T-helper 1 cell (primary cell): ENCODE measurements at regions not wholly inside any gene's neighbourhood (a gene's known extent, or its start where the extent isn't known, plus 50 kb on each side); places are given as distances from the start of the nearest gene placed in this dataset.

Experiments
- DNase-seq, 5 donors: peaks; one replicate each; pipeline ENCODE4 v3.0.0-alpha.2; 2012 to 2020

DNA sequence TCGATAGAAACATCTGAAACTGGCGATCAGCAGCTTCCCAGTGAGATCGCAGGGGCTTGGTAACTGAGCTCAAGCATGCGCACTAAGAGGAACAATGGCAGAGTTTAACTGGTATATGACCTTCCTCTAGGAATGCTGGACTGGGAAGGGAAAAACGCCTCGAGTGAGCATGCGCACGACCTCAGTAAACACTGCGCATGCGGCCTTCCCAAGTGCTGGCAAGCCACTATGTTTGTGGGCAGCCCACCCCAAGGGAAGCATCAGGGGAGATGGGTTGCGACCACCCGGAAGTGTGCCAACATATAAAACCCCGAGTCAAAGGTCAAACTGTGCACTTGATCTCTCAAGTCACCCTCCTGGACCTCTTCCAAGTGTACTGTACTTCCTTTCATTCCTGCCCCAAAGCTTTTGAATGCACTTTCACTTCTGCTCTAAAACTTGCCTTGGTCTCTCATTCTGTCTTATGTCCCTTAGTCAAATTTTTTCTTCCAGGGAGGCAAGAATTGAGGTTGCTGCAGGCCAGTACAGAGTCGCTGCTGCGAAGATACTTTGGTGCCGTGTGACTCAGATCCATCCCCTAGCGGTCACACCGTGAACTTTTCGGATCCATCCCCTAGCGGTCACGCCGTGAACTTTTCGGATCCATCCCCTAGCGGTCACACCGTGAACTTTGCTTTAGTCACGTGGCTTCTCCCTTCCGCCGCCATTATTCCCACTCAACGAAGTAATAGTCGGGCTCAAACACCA lies 243.3 kb downstream of the FAM43A start:
- no peak for DNase-seq

DNA sequence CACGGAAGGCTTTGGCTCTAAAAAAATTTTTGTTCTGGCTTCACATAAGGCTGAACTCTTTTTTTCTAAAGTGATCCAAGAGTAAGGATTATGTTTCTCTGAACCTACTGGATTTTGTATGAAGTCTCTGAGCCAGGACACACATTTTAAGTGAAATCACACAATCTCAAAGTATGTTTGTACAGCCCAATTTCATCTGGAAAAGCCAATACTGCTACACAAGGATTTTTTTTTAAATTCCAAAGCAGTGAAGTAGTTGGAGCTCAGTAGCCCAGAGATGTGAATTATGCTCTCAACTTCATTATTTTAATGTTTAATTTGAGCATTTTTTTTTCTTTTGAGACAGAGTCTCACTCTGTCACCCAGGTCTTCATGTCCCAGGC lies 243.9 kb downstream of the FAM43A start:
- no peak for DNase-seq

DNA sequence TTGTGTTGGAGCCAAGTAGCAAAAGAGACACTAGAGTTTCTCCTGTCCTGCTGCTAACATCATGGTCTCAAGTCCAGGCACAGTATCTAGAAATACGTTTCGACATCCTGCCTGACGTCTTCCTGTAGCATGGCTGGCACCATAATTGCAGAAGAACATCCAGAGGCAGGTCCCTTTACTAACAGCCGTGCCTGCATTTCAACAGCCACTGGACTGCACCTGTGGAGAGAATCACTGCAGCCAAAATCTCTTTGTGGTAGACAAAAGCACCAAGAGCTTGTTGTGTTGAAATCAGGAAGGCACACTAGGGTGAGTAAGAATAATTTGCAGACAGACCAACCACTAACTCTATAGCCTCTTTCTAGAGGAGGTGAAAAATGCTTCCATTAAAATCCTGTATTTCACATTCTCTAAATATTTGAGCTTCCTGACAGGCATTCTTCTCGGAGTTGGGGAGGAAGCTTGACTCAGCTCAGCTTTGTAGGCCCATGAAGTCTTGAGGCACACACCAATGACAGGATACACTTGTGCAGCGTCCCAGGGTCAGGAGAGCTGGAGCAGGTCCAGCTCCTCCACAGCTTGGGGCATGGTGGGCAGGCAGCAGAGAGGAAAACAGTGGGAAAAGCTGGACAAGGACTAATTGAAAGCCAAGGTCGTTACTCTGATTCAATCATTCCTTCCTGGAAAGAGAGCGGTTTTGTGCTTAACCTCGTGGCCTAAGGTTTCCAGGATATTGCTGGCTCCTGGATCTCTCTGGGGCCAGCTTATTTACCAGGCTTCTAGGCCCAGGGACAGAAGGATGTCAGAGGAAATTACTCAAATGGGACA lies 244.9 kb downstream of the FAM43A start:
- DNase-seq, result no peak

DNA sequence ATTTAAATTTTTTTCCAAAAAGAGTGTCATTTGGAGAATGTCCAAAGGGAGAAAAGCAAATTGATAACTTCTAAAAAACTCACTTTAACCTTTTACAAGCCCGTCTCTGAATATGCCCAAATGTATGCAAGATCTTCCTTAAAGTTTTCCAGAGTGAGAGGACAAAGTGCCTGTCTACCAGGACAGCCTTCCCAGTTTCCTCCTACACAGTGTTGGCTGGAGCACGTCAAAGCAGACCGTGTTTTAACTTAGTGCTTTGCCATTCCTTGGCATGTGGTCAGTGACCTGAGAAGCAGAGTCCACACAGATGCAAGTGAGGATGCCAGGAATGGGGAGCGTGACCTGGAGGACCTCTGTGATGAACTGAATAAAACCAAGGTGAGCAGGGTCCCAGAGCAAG lies 245.7 kb downstream of the FAM43A start:
- no peak for DNase-seq

DNA sequence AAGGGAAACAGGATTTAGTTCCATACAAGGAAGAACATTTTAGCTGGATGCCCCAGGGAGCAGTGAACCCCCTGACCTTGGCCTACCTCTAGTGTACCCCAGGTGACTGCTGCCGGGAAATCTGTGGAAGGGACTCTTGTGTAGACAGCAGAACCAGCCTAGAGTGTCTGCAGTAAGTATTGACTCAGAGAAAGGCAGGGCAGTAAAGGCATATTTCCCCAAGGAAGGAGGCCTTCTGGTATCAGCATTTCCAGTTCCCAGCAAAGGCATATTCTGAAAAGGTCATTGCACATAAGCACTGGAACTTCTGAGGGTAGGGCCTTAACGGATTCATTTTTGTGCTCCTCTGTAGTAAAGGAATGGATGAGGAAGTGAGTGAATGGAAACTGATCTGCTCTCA lies 246.2 kb downstream of the FAM43A start:
- DNase-seq, result no peak

DNA sequence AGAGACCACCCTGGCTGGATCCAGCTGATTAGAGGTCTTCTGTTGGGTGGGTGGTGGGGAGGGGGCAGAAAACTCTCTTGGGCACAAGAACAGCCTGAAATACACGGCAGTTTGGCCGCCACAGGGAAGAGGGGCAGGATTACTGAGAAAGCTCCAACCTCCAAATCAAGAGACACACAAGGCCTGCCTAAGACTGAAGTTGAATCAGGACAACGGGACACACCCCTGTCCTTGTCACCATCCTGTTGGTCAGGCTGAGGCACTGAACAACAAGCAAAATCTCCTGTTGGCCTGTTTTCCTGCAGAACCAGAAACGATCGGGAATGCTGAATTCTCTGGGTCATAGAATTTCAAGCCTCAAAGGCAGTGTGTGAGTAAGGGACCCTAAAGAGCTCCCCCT lies 247.8 kb downstream of the FAM43A start:
- no peak for DNase-seq

DNA sequence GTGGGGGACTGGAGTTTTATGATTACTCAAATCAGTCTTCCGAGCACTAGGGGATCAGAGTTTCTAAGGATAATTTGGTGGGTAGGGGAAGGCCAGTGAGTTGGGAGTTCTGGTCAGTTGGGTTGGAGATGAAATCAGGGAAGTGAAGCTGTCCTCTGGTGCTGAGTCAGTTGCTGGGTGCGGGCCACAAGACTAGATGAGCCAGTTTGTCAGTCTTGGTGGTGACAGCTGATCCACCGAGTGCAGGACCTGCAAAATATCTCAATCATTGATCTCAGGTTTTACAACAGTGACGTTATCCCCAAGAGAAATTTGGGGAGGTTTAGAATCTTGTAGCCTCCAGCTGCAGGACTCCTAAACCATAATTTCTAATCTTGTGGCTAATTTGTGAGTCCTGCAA lies 249.4 kb downstream of the FAM43A start:
- no peak for DNase-seq

DNA sequence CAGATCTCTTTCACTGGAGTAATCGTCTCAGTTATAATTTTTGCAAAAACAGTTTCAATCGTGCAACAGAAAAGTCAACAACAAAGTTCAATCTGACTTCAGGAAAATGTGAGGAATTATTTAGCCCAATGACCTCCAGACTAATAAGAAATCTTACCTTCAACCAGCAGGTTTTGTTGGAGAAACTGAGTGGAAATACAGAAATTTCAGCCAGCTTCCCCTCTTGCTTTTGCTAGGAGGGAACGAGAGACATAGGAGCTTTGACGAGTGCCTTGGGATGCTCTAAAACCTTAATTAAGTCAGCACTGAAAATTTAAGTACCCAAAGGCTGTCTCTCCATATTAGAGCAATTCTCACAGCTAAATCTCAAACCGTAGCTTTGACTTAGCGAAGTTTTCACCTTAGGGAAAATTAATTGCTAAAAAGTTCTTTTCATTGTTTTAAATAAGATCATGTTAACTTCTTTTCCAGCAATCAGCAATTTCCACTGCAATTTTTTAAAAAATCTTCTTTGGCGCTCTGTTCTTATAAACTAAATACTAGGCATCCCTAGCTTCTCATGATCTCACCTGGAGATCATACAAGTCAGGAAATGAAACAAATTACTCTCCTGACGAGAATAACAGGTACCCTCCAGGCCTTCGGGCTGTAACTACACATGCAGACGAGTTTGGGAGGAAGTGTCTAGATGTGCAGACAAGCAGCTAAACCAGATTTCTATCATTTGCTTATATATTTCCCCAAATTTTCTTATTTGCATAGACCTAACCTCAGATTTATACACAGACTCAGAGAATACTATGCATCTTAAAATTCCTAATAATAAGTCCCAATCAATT lies 250.2 kb downstream of the FAM43A start:
- DNase-seq, result no peak

DNA sequence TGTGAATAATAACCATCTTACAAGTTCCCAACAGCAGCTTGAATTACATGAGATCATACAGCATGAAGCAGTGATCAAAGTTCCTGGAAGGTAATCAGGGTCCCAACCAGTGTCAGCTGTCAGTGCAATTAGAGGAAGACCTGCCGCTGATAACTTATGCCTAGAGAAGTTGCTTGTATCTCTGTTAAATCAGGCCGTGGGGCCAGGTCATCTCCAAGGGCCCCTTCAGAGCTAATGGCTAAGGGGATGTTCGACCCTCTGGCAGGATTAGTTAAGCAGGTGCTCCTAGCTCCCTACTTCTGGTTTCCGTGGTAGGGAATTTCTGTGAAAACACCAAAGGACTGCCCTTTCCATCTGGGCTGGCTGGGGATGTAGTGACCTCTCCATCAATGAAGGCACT lies 251.0 kb downstream of the FAM43A start:
- DNase-seq, result no peak

DNA sequence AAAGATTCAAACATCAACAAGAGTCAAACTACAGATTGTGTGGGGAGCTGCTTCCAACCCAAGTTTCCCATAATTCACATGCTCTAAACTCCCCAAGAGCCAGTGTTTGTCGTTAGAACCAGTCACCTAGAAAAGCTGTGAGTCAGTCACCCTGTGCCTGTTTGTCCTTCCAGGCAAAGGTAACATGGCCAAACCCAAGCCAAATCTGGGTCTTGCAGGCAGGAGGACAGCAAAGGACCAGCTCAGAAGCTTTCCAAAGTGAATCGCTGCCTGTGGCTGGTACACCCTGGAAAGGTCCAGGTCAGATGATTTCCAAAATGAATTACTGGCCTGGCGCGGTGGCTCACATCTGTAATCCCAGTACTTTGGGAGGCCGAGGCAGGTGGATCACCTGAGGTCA lies 251.5 kb downstream of the FAM43A start:
- no peak for DNase-seq

DNA sequence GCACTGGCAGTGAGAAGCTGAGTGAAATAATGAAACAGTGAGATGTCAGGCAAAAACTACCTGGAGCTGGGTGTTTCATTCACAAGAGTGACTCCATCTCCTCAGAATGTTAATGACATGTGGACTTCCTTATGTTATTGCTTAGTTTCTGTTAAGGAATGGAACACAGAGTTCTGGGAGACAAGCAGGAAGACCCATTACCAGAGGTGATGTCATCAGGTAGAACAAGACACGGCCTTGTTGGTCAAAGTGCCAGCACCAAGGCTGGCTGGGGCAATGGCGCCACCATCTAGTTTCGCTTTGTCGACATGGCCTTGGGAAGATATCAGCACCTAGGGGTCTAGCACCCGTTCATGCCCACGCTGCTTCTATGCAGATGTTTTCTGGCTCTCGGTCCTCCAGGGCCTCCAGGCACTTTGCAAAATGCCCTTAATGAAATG lies 252.2 kb downstream of the FAM43A start:
- DNase-seq, result no peak

DNA sequence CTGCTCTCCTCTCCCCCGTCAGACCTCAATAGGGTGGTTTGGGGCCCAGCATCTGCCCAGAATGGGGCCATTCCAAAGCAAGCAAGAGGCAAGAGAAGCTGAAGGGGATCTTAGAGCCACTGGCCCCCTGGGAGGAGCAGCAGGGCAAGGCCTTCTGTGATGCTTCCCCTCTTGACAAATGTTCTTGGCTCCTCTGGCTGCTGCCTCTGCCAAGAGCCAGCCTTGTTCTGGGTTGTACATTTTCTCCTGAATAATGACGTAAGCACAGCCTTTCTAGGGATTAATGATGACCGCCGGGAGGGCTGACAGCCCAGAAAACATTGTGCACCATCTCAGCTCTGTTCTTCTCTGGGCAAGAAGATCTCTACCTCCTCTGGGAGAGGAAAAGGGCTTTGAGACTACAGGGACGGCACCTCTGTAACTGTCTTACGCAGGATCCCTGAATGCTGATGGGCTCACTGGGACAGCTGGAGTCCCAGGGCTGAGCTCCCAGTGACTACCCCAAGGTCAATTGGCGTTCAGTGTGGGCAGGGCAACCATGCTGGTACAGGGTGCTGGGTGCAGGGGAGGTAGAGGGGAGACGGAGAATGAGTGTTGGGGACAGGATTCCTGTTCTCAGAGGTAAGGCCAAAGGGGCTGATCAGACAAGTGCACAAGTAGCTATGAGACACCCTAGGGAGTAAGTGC lies 253.3 kb downstream of the FAM43A start:
- DNase-seq, result no peak

DNA sequence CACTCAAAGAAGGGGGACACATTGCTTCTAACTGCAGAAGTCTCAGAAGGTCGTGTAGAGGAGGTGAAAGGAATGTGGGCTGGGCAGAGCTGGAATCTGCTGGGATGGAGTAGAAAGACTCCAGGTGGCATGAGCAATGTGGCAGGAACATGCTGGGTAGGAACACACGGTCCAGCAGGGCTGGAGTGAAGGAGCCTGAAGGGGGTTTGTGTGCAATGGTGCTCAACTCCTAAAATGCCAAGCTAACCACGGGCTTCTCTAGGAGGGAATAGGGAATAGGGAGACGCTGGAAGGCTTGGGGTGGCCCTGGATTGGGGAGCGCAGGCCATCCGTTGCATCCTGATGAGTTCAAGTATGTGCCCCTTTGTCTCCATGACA lies 253.8 kb downstream of the FAM43A start:
- no peak for DNase-seq

DNA sequence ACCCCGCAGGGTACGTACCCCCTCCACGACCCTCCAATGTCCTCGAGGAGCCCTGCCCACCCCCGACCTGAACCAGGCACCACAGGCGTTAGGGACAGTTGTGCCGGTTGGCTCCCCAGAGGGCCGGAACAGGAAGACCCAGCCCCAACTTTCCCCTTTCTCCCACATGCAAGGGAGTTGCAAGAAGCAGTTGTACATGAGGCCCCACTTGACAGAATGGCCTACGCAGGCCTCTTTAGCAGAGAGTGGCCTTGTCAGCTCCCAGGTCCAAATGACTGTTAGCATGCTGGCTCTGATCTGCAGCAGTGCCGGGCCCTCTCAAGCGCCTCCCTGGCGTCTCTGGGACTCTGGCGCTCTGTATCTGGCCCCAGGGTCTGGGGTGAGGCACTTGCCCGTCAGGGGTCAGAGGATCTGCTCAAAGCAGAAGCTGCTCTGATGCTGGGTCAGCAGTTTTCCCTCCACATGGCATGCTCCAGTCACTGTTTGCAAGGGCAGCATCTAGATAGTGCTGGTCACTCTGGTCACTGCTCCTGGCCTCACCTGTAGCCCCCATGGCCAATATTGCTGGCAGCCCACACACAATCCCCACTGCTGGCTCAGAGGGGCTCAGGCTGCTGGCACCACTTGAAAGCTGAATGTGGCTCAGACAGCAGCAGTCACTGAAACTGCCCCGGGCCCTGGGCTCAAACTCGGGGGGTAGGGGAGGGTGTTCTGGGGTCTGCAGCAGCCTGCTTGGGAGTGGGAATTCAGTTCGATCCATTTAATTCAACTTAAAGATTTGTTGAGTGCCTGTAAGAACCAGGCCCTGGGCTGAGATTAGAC lies 254.5 kb downstream of the FAM43A start:
- no peak for DNase-seq

DNA sequence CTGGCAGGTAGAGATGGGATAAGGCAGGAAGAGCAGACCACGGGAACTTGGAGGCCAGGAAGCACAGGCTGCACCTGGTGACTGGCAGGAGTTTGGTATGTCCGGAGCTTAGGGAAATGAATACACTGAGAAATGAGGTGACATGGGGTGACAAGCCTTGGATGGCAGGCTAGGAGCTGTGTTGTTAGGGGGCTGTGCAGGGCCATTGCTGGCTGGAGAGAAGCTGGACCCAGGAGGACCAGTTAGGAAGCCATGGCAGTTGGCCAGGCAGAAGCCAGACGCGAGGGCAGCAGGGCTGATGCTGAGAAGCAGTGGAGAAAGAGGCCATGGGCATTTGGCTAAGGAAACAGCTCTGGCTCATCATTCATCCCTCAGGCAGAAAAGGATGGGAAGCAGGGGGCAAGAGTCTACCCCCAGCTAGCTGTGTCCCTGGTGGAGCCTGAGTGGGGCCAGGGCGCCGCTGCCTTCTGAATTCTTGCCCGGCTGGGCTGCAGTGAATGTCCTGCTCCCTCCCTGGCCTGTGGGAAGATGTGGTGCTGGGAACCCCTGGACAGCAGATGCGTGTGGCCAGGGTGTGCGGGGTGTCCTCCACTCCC lies 255.8 kb downstream of the FAM43A start:
- no peak for DNase-seq

DNA sequence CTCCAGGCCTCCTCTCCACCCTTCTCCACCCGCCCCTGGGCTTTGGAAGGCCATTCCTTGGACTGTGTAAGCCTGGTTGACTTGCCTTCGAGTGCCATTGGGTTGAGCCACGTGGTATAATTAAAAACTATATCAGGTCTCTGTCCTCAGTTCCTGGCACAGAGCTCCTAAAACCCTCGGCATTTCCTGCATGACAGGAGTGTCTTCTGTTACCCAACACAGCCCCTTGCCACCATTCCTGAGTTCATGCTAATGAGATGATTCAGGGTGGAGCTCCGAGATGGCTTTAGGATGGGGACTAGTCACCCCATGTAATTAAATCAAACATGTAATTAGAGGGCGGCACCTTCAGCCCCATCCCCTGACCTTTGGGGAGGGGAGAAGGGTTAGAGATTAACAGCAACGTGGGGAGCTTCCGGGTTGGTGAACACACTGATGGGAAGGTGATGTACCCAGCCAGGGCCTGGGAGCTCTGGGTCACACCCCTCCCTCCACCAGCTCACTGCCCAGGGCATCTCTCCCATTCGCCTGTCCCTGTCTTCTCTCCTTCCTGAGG lies 256.4 kb downstream of the FAM43A start:
- DNase-seq, result no peak

DNA sequence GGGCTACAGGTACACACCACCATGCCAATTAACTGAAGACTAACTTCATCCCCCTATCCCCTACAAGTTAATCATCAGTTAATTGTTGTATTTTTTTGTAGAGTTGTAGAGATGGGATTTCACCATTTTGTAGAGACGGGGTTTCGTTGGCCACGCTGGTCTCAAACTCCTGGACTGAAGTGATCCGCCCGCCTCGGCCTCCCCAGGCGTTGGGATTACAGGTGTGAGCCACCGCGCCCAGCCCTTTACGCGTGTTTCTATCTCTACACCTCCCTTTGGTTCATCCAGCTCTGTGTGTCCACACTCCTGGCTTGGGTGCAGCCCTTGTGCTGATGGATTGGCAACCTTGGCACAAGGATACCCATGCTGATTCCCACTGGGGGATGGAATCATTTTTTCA lies 258.8 kb downstream of the FAM43A start:
- DNase-seq, result no peak

DNA sequence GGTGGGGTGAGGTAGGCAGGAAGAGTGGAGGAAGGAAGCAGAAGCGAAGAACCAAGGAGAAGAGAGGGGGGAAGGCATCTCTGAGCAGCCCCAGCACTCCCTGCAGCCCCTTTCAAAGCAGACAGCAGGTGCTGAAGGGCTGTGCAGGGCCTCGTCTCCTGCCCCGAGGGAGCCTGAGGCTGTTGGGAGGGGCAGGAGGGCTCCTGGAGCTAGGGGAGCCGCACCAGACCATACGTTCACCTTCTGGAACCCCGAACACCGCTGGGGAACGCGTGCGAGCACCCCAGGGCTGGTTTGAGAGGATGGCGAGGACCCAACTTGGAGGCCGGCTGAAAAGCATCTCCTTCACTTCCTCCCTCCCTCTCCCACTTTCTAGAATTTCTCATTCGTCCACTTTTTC lies 259.8 kb downstream of the FAM43A start:
- no peak for DNase-seq

DNA sequence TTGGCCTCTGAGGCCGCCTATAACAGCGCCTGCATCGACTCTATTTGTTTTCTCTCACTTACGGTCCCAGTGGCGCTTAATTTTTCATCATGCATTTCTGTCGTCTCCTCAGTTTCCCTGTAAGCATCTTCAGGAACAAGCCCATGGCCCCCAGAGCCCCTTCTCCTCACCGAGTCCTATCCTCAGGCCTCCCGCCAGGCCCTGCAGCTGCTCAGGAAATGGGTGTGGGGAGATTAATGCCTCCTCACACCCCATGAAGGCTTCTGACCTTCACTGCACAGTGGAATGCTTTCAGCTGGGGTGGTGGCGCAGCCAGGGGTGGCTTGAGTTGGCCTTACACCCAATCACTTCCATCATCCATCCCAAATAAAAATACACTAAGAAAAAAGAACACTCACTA lies 260.4 kb downstream of the FAM43A start:
- no peak for DNase-seq

DNA sequence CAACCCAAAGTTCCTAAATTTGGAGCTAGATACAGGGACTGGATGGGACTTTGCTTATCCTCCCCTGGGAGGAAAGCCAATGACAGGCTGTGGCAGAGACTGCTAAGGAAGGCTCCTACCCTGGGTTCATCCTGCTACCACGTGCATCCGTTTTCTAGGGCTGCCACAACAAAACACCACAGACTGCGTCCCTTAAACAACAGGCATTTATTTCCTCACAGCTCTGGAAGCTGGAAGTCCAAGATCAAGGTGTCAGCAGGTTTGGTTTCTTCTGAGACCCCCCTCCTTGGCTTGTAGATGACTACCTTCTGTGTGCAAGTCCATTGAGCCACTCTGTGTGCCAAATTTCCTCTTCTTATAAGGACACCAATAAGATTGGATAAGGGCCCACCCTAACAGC lies 263.9 kb downstream of the FAM43A start:
- no peak for DNase-seq
